ENCODE measurements at regions not wholly inside any gene's neighbourhood (a gene's known extent, or its start where the extent isn't known, plus 50 kb on each side); places are given as distances from the start of the nearest gene placed in this dataset.

GRCh38 chr5:6069496-6070185, 308.7 kb downstream of the MED10 start:
- FAIRE-seq: no peak
- H3K36me3 ChIP-seq (ENCODE audit: control insufficient read depth in 2 of 2, extremely low read depth in 1 of 2, insufficient read depth in 2 of 2, low read length in 2 of 2): no peaks in the 10 kb centered on the region
- intact Hi-C loops (cut with micrococcal nuclease) (no loop called here), dilution Hi-C loops (cut with MboI; ENCODE audit: extremely low pct_ligation_motif_present, low sequenced_read_pairs) (no loop called here)
- no peak overlapping the region for H2AFZ ChIP-seq (ENCODE audit: low read depth, low read length)
- BruUV-seq (replicated peaks): no TSS peak
- H3K79me2 ChIP-seq (ENCODE audit: control insufficient read depth, insufficient read depth, low read length): no peaks in the 10 kb centered on the region
- H3K4me3 ChIP-seq (replicated peaks in 1 of 3; ENCODE audit: insufficient read depth in 1 of 3, low read depth in 1 of 3, low read length in 3 of 3): no peak overlapping the region
- peaks cover 5% of the 10 kb centered on the region for H3K9me3 ChIP-seq (replicated peaks; ENCODE audit: control insufficient read depth, insufficient read depth, low read length)
- ChIA-PET CTCF (no interaction called here), POLR2A (no interaction called here)
- TF ChIP-seq POLR2A (IDR thresholded peaks at IDR 0.05; ENCODE audit: low read depth, low read length): no peak
- no peak for TF ChIP-seq EZH2 (IDR thresholded peaks at IDR 0.05; ENCODE audit: borderline replicate concordance, low read depth, low read length, severe bottlenecking)
- no peak for TF ChIP-seq MYC (IDR thresholded peaks at IDR 0.05; ENCODE audit: low read depth, low read length)
- no peaks in the 10 kb centered on the region for H3K27me3 ChIP-seq (ENCODE audit: control insufficient read depth in 2 of 2, insufficient read depth in 2 of 2, low read length in 2 of 2)
- no peak overlapping the region for H3K9ac ChIP-seq (replicated peaks; ENCODE audit: extremely low read depth, insufficient read depth, low read length)
- no peak overlapping the region for H3K27ac ChIP-seq (ENCODE audit: insufficient read depth, low read depth, low read length)
- H3K4me2 ChIP-seq (ENCODE audit: insufficient read depth, low read length): no peak overlapping the region
- no peaks in the 10 kb centered on the region for H3K9me1 ChIP-seq (replicated peaks; ENCODE audit: control insufficient read depth, extremely low read depth, insufficient read depth, low read length)
- no peak for DNase-seq (ENCODE audit: low read depth, low spot score)
- H3K4me1 ChIP-seq (ENCODE audit: control insufficient read depth, extremely low read depth, insufficient read depth, low read length): no peaks in the 10 kb centered on the region
- no peaks in the 10 kb centered on the region for H4K20me1 ChIP-seq (replicated peaks; ENCODE audit: control insufficient read depth, extremely low read depth, insufficient read depth, low read length)

GRCh38 chr5:6066016-6066415, 312.3 kb downstream of the MED10 start:
- no peak for TF ChIP-seq JUN (IDR thresholded peaks at IDR 0.05; ENCODE audit: borderline replicate concordance, insufficient read depth, insufficient read length, low read depth)
- no peak for TF ChIP-seq EZH2 (IDR thresholded peaks at IDR 0.05; ENCODE audit: borderline replicate concordance, low read depth, low read length, severe bottlenecking)
- no peak for TF ChIP-seq POLR2AphosphoS5 (IDR thresholded peaks at IDR 0.05; ENCODE audit: insufficient read depth, low read depth, low read length)
- no peak for TF ChIP-seq MAX (IDR thresholded peaks at IDR 0.05; ENCODE audit: insufficient read depth, insufficient read length)
- no peak for TF ChIP-seq GATA2 (IDR thresholded peaks at IDR 0.05; ENCODE audit: insufficient read depth, insufficient read length, low read depth, low read length)
- Histone ChIP-seq H3K79me2 (ENCODE audit: control insufficient read depth, insufficient read depth, low read length) (no peaks in the 10 kb centered on the region), H3K36me3 (ENCODE audit: control insufficient read depth in 2 of 2, extremely low read depth in 1 of 2, insufficient read depth in 2 of 2, low read length in 2 of 2) (no peaks in the 10 kb centered on the region), H4K20me1 (replicated peaks; ENCODE audit: control insufficient read depth, extremely low read depth, insufficient read depth, low read length) (no peaks in the 10 kb centered on the region), H3K4me1 (ENCODE audit: control insufficient read depth, extremely low read depth, insufficient read depth, low read length) (no peaks in the 10 kb centered on the region), H2AFZ (ENCODE audit: low read depth, low read length) (no peak overlapping the region), H3K9ac (replicated peaks; ENCODE audit: extremely low read depth, insufficient read depth, low read length) (no peak overlapping the region), H3K4me2 (ENCODE audit: insufficient read depth, low read length) (no peak overlapping the region), H3K4me3 (replicated peaks in 1 of 3; ENCODE audit: insufficient read depth in 1 of 3, low read depth in 1 of 3, low read length in 3 of 3) (no peak overlapping the region), H3K27ac (ENCODE audit: insufficient read depth, low read depth, low read length) (no peak overlapping the region), H3K9me1 (replicated peaks; ENCODE audit: control insufficient read depth, extremely low read depth, insufficient read depth, low read length) (no peaks in the 10 kb centered on the region), H3K27me3 (ENCODE audit: control insufficient read depth in 2 of 2, insufficient read depth in 2 of 2, low read length in 2 of 2) (no peaks in the 10 kb centered on the region), H3K9me3 (replicated peaks; ENCODE audit: control insufficient read depth, insufficient read depth, low read length) (peaks cover 3% of the 10 kb centered on the region)
- POLR2A ChIA-PET: no interaction called here
- CTCF ChIA-PET: no interaction called here
- intact Hi-C loops (cut with micrococcal nuclease) (no loop called here), dilution Hi-C loops (cut with MboI; ENCODE audit: extremely low pct_ligation_motif_present, low sequenced_read_pairs) (no loop called here)
- FAIRE-seq: no peak
- no TSS peak for BruUV-seq (replicated peaks)
- DNase-seq (ENCODE audit: low read depth, low spot score): no peak
